Hepatocyte (in vitro differentiated cells): ENCODE measurements at regions not wholly inside any gene's neighbourhood (a gene's known extent, or its start where the extent isn't known, plus 50 kb on each side); places are given as distances from the start of the nearest gene placed in this dataset.

Experiments
- DNase-seq: peaks from one replicate; pipeline ENCODE4 v3.0.0-alpha.2; 2016; ENCODE audit warnings: low spot score
- H2AFZ ChIP-seq: fragments of 200-600 bp; sonication (generic); 2 replicates; pipeline ENCODE4 v1.6.0; 2016; ENCODE audit warnings: antibody characterized with exemption, mild to moderate bottlenecking
- H3K27ac ChIP-seq: fragments of 200-600 bp; sonication (generic); 2 replicates; pipeline ENCODE4 v1.5.1; 2016; ENCODE audit warnings: mild to moderate bottlenecking
- H3K27me3 ChIP-seq: fragments of 200-600 bp; sonication (generic); 2 replicates; pipeline ENCODE4 v1.6.1; 2016
- H3K36me3 ChIP-seq: fragments of 200-600 bp; sonication (generic); replicated peaks from 2 replicates; pipeline ENCODE4 v1.5.1; 2016; ENCODE audit warnings: low read depth; ENCODE audit not compliant: insufficient read depth
- H3K4me1 ChIP-seq: fragments of 200-600 bp; sonication (generic); 2 replicates; pipeline ENCODE4 v1.5.1; 2016; ENCODE audit warnings: mild to moderate bottlenecking, moderate library complexity; ENCODE audit not compliant: insufficient read depth
- H3K4me2 ChIP-seq: fragments of 200-600 bp; sonication (generic); 2 replicates; pipeline ENCODE4 v1.6.0; 2016
- H3K4me3 ChIP-seq: fragments of 200-600 bp; sonication (generic); 2 replicates; pipeline ENCODE4 v1.5.1; 2016; ENCODE audit warnings: mild to moderate bottlenecking
- H3K79me2 ChIP-seq: fragments of 200-600 bp; sonication (generic); 2 replicates; pipeline ENCODE4 v1.6.0; 2017; ENCODE audit warnings: mild to moderate bottlenecking
- H3K9me2 ChIP-seq: fragments of 200-600 bp; sonication (generic); replicated peaks from 2 replicates; pipeline ENCODE4 v1.6.0; 2017; ENCODE audit warnings: mild to moderate bottlenecking; ENCODE audit not compliant: insufficient read depth
- H3K9me3 ChIP-seq: fragments of 200-600 bp; sonication (generic); 2 replicates; pipeline ENCODE4 v1.5.1; 2016; ENCODE audit warnings: low read depth, mild to moderate bottlenecking
- H4K20me1 ChIP-seq: fragments of 200-600 bp; sonication (generic); 2 replicates; pipeline ENCODE4 v1.6.0; 2016; ENCODE audit warnings: mild to moderate bottlenecking; ENCODE audit not compliant: insufficient read depth, poor library complexity, severe bottlenecking
- CTCF ChIP-seq: fragments of 200-600 bp; sonication (generic); IDR thresholded peaks from 2 replicates; pipeline ENCODE4 v1.5.1; 2016; ENCODE audit warnings: antibody characterized with exemption, mild to moderate bottlenecking; ENCODE audit not compliant: poor library complexity
- EZH2 ChIP-seq: fragments of 200-600 bp; sonication (generic); IDR thresholded peaks from 2 replicates; pipeline ENCODE4 v1.6.1; 2016; ENCODE audit warnings: antibody characterized with exemption, mild to moderate bottlenecking, borderline replicate concordance
- EZH2phosphoT487 ChIP-seq: fragments of 200-600 bp; sonication (generic); IDR thresholded peaks from one replicate; pipeline ENCODE4 v1.6.1; 2018; ENCODE audit warnings: antibody characterized with exemption, mild to moderate bottlenecking, low read depth, moderate library complexity; ENCODE audit not compliant: unreplicated experiment, severe bottlenecking
- WGBS: methylation state at CpG from one replicate; pipeline ENCODE4 v1.1.6; 2016; ENCODE audit warnings: low lambda C conversion rate; ENCODE audit errors: missing lambda C conversion rate; 5-methylcytosine and 5-hydroxymethylcytosine counted together

DNA sequence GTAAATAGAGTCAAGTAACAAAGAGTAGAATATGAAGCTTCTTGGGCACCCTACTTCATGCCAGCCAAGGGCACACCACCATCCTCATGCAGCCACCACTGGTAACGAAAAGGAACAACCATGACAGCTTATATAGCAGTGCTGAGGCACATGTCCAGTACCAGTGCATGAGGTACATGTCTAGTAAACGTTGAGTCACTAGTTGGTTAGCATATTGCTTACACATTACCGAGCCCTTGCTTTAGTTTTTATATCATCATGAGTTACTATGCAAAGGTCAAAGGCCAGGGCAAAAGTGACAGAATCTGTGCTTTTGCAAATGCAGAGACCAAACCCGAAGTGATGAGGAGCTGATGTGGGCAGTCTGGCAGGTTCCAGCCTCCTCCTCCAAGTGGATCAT lies 147.1 kb upstream of the MAP1B start:
- peaks cover 21% of the 10 kb centered on the region for H3K4me1 ChIP-seq
- no peak for DNase-seq
- H4K20me1 ChIP-seq = no peaks in the 10 kb centered on the region
- H3K27ac ChIP-seq = no peak overlapping the region
- 91% methylated on average over 4 of the region's 4 CpGs for WGBS
- no peaks in the 10 kb centered on the region for H3K79me2 ChIP-seq
- H3K36me3 ChIP-seq = no peaks in the 10 kb centered on the region
- H3K4me3 ChIP-seq = no peak overlapping the region
- no peaks in the 10 kb centered on the region for H3K27me3 ChIP-seq
- TF ChIP-seq EZH2phosphoT487 (no peak), EZH2 (no peak)
- H2AFZ ChIP-seq = no peak overlapping the region
- no peak overlapping the region for H3K4me2 ChIP-seq
- no peaks in the 10 kb centered on the region for H3K9me2 ChIP-seq
- H3K9me3 ChIP-seq = no peaks in the 10 kb centered on the region

DNA sequence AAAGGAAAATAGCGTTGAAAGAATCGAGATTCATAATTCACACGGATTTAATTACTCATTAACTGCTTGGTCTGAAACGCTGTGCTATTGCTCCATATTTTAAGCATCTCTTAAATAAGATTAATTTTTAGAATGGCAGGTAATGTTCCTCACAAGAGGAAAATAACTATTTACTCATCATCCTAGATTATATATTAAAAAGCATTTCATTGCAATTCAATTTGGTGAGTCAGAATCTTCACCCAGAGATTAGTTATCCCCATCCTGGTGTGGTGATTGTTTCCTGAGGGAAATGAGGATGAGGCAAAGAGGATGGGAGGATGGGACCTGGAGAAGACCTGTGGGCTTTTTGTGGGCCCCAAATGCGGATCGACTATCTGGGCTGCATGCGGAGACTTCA lies 145.5 kb upstream of the MAP1B start:
- Histone ChIP-seq H3K4me3 (no peak overlapping the region), H3K27me3 (no peaks in the 10 kb centered on the region), H4K20me1 (no peaks in the 10 kb centered on the region), H3K9me3 (no peaks in the 10 kb centered on the region), H3K79me2 (no peaks in the 10 kb centered on the region), H3K9me2 (no peaks in the 10 kb centered on the region), H3K36me3 (no peaks in the 10 kb centered on the region), H3K27ac (no peak overlapping the region), H2AFZ (no peak overlapping the region), H3K4me1 (peaks cover 5% of the 10 kb centered on the region), H3K4me2 (no peak overlapping the region)
- 94% methylated on average over 7 of the region's 7 CpGs for WGBS
- DNase-seq = no peak
- no peak for TF ChIP-seq EZH2
- no peak for TF ChIP-seq EZH2phosphoT487
- no peak for TF ChIP-seq CTCF

GRCh38 chr5:71969460-71969859 lies 137.8 kb upstream of the MAP1B start:
- Histone ChIP-seq H3K36me3 (no peaks in the 10 kb centered on the region), H3K9me2 (no peaks in the 10 kb centered on the region), H3K4me1 (peaks cover 4% of the 10 kb centered on the region), H4K20me1 (no peaks in the 10 kb centered on the region), H3K79me2 (no peaks in the 10 kb centered on the region), H3K27me3 (no peaks in the 10 kb centered on the region), H3K4me3 (no peak overlapping the region), H3K27ac (no peak overlapping the region), H2AFZ (no peak overlapping the region), H3K9me3 (no peaks in the 10 kb centered on the region), H3K4me2 (no peak overlapping the region)
- TF ChIP-seq EZH2phosphoT487 (no peak), CTCF (no peak), EZH2 (no peak)
- no peak for DNase-seq
- WGBS = 93% methylated on average over 2 of the region's 2 CpGs

GRCh38 chr5:71971862-71972261 lies 135.4 kb upstream of the MAP1B start:
- Histone ChIP-seq H3K4me3 (no peak overlapping the region), H3K79me2 (no peaks in the 10 kb centered on the region)
- 42% methylated on average over 2 of the region's 2 CpGs for WGBS

More at GRCh38 chr5:71971862-71972261, 135.4 kb upstream of the MAP1B start:
- Histone ChIP-seq H3K27me3 (no peaks in the 10 kb centered on the region), H3K36me3 (no peaks in the 10 kb centered on the region), H3K4me2 (no peak overlapping the region), H3K9me3 (no peaks in the 10 kb centered on the region), H4K20me1 (no peaks in the 10 kb centered on the region), H3K27ac (no peak overlapping the region), H3K4me1 (peaks cover 5% of the 10 kb centered on the region), H2AFZ (no peak overlapping the region), H3K9me2 (no peaks in the 10 kb centered on the region)
- DNase-seq = no peak
- TF ChIP-seq EZH2phosphoT487 (no peak), EZH2 (no peak), CTCF (no peak)
